T-helper 2 cell treated with Interferon-gamma antibody and Interleukin-4, amounts not matched to agents 5 μg/mL and 100 μg/mL, for 36 hours (primary cell): ENCODE measurements at regions not wholly inside any gene's neighbourhood (a gene's known extent, or its start where the extent isn't known, plus 50 kb on each side); places are given as distances from the start of the nearest gene placed in this dataset.
"Not testable (repeated sequence)": the region's sequence is repeated elsewhere in the genome, so short reads cannot be mapped to it uniquely, and the experiment has no call there.

ENCODE experiments used
- DNase-seq: peaks from one replicate; pipeline ENCODE4 v3.0.0; 2021; ENCODE audit warnings: low spot score
- H3K27ac Mint-ChIP-seq: one replicate; pipeline ENCODE4 v1.8.0; 2021; ENCODE audit warnings: mild to moderate bottlenecking, mixed read lengths
- H3K27me3 Mint-ChIP-seq: one replicate; pipeline ENCODE4 v1.8.0; 2021; ENCODE audit warnings: low read depth, mixed read lengths
- H3K36me3 Mint-ChIP-seq: one replicate; pipeline ENCODE4 v1.8.0; 2021; ENCODE audit warnings: low read depth, mixed read lengths
- H3K4me1 Mint-ChIP-seq: one replicate; pipeline ENCODE4 v1.8.0; 2021; ENCODE audit warnings: low read depth, mixed read lengths
- H3K4me3 Mint-ChIP-seq: one replicate; pipeline ENCODE4 v1.8.0; 2022; ENCODE audit warnings: mild to moderate bottlenecking, moderate library complexity, mixed read lengths
- H3K9me3 Mint-ChIP-seq: one replicate; pipeline ENCODE4 v1.8.0; 2021; ENCODE audit warnings: mixed read lengths

DNA sequence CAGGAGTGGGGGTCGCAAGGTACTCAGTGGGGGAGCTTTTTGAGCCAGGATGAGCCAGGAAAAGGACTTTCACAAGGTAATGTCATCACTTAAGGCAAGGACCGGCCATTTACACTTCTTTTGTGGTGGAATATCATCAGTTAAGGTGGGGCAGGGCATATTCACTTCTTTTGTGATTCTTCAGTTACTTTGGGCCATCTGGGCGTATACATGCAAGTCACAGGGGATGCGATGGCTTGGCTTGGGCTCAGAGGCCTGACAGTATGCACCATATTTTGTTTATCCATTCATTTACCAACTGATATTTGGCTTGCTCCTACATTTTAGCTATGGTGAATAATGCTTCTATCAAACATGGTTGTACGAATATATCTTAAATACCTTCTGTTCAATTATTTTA, 1728.1 kb upstream of the AGA start:
- DNase-seq, H3K27ac Mint-ChIP-seq, H3K4me1 Mint-ChIP-seq, H3K4me3 Mint-ChIP-seq, H3K36me3 Mint-ChIP-seq, H3K27me3 Mint-ChIP-seq: not testable (repeated sequence)
- H3K9me3 Mint-ChIP-seq, result peaks cover 45% of the 10 kb centered on the region

- H3K9me3 Mint-ChIP-seq, result peaks cover 15% of the 10 kb centered on the region
- H3K4me1 Mint-ChIP-seq, result no peaks in the 10 kb centered on the region
- DNase-seq, result no peak
These were observed 1740.5 kb upstream of the AGA start for GRCh38 chr4:179182741-179183140.

GRCh38 chr4:179195887-179196286, 1753.7 kb upstream of the AGA start:
- H3K27me3 Mint-ChIP-seq, result no peaks in the 10 kb centered on the region
- DNase-seq, result no peak
- H3K27ac Mint-ChIP-seq, result no peak overlapping the region
- no peak overlapping the region for H3K4me3 Mint-ChIP-seq
- H3K4me1 Mint-ChIP-seq, result no peaks in the 10 kb centered on the region
- H3K36me3 Mint-ChIP-seq, result no peaks in the 10 kb centered on the region
- H3K9me3 Mint-ChIP-seq, result peaks cover 13% of the 10 kb centered on the region

More at GRCh38 chr4:179182741-179183140, 1740.5 kb upstream of the AGA start:
- H3K27me3 Mint-ChIP-seq, result no peaks in the 10 kb centered on the region
- H3K27ac Mint-ChIP-seq, result no peak overlapping the region
- no peaks in the 10 kb centered on the region for H3K36me3 Mint-ChIP-seq
- H3K4me3 Mint-ChIP-seq, result no peak overlapping the region

GRCh38 chr4:179196511-179196910, 1754.3 kb upstream of the AGA start:
- no peaks in the 10 kb centered on the region for H3K27me3 Mint-ChIP-seq
- H3K27ac Mint-ChIP-seq, result no peak overlapping the region
- H3K9me3 Mint-ChIP-seq, result peaks cover 13% of the 10 kb centered on the region
- H3K4me3 Mint-ChIP-seq, result no peak overlapping the region
- no peaks in the 10 kb centered on the region for H3K4me1 Mint-ChIP-seq
- no peaks in the 10 kb centered on the region for H3K36me3 Mint-ChIP-seq
- no peak for DNase-seq

GRCh38 chr4:179200681-179201080, 1758.4 kb upstream of the AGA start:
- no peaks in the 10 kb centered on the region for H3K36me3 Mint-ChIP-seq
- H3K27me3 Mint-ChIP-seq, result no peaks in the 10 kb centered on the region
- H3K4me3 Mint-ChIP-seq, result no peak overlapping the region
- DNase-seq, result no peak
- no peak overlapping the region for H3K27ac Mint-ChIP-seq
- no peaks in the 10 kb centered on the region for H3K4me1 Mint-ChIP-seq
- H3K9me3 Mint-ChIP-seq, result peaks cover 17% of the 10 kb centered on the region

- Mint-ChIP-seq H3K4me1 (no peaks in the 10 kb centered on the region), H3K4me3 (no peak overlapping the region), H3K27ac (no peak overlapping the region), H3K36me3 (no peaks in the 10 kb centered on the region), H3K9me3 (peaks cover 31% of the 10 kb centered on the region), H3K27me3 (no peaks in the 10 kb centered on the region)
- DNase-seq, result no peak
These were observed 1783.4 kb upstream of the AGA start for GRCh38 chr4:179225594-179225993.

DNA sequence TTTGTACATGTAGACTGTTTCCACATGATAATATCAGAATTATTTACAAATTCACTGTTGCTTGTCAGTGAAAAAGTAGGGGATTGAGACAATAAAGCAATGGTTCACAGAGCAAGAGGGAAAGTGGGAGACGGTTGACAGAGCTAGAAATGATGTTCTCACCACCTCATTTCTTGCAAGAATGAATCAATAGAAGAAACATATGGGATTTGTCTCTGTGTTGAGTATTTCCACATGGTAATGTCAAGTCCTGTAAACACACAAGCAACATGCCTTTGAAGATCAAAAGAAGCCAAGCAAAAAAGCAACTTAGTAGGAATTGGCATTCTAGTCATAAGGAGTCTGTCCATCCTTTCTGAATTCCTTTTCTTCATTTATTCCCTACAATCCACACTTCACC, 1806.6 kb upstream of the AGA start:
- H3K4me3 Mint-ChIP-seq, result no peak overlapping the region
- no peaks in the 10 kb centered on the region for H3K27me3 Mint-ChIP-seq
- no peaks in the 10 kb centered on the region for H3K4me1 Mint-ChIP-seq
- no peak overlapping the region for H3K27ac Mint-ChIP-seq
- H3K36me3 Mint-ChIP-seq, result no peaks in the 10 kb centered on the region
- no peak for DNase-seq
- peaks cover 4% of the 10 kb centered on the region for H3K9me3 Mint-ChIP-seq

- Mint-ChIP-seq H3K9me3 (peaks cover 36% of the 10 kb centered on the region), H3K27ac (no peak overlapping the region), H3K4me1 (no peaks in the 10 kb centered on the region), H3K4me3 (no peak overlapping the region), H3K27me3 (no peaks in the 10 kb centered on the region), H3K36me3 (no peaks in the 10 kb centered on the region)
- DNase-seq, result no peak
These were observed 1826.6 kb upstream of the AGA start for GRCh38 chr4:179268791-179269190.

DNA sequence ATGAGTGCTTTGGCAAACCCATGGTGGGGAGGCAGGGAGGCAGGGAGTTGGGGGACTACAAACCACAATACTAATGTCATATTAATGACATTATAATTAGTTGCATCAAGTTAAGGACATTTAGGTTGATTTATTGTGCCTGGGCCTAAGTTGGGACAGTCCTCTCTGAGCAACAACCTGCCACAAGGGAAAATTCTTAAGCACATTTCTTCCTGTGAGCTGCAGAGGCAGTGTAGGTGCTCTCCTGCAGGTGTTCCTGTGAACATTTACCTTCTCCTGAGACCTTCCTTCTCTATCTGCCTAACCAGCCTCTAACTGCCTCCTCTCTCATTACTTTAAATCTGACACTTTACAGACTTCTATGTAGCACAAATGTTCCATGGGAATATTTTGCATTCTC, 1830.0 kb upstream of the AGA start:
- Mint-ChIP-seq H3K36me3 (no peaks in the 10 kb centered on the region), H3K27me3 (no peaks in the 10 kb centered on the region), H3K9me3 (peaks cover 31% of the 10 kb centered on the region), H3K4me3 (no peak overlapping the region), H3K27ac (no peak overlapping the region), H3K4me1 (no peaks in the 10 kb centered on the region)
- DNase-seq, result no peak

DNA sequence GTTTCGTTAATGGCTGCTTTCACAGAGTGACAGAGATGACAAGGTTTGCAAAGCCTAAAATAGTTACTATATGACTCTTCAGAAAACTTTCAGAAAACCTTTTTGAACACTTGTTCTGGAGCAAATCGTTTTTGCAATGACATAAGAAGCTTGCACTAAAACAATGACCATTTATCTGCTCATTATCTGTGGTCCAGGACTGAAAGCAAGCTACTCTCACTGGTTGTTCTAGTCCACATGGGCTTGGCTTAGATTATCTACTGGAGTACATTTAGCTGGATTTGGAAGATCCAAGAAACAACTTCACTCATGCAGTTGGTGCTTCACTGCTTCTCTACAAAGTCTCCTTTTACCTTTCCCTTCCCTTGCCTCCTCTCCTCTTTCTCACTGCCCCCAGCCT, 1836.4 kb upstream of the AGA start:
- Mint-ChIP-seq H3K27me3 (no peaks in the 10 kb centered on the region), H3K27ac (no peak overlapping the region), H3K36me3 (no peaks in the 10 kb centered on the region), H3K4me3 (no peak overlapping the region), H3K4me1 (no peaks in the 10 kb centered on the region), H3K9me3 (peaks cover 12% of the 10 kb centered on the region)
- no peak for DNase-seq

- H3K4me3 Mint-ChIP-seq, result no peak overlapping the region
- no peaks in the 10 kb centered on the region for H3K36me3 Mint-ChIP-seq
- DNase-seq, result no peak
- H3K9me3 Mint-ChIP-seq, result peaks cover 23% of the 10 kb centered on the region
- no peaks in the 10 kb centered on the region for H3K4me1 Mint-ChIP-seq
- H3K27me3 Mint-ChIP-seq, result no peaks in the 10 kb centered on the region
- no peak overlapping the region for H3K27ac Mint-ChIP-seq
These were observed 1843.5 kb upstream of the AGA start for GRCh38 chr4:179285696-179286095.

DNA sequence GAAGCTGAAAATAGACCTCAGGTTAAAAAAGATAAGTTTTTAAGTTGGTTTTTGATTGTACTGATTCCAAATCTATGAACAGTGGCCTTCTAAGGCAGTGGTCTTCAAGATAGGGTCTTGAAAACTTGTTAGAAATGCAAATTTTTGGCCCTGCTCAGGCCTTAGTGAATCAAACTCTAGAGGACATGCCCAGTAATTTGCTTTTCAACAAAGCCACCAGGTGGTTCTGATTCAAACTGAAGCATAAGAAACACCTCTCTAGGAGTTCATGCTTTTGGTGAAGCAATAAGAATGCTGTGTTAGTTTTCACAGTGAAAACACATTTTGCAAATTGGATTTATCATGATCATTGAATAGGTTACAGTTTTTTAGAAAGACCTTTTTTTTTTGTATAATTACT, 1849.4 kb upstream of the AGA start:
- DNase-seq, result no peak
- H3K27me3 Mint-ChIP-seq, result no peaks in the 10 kb centered on the region
- H3K4me3 Mint-ChIP-seq, result no peak overlapping the region
- H3K27ac Mint-ChIP-seq, result no peak overlapping the region
- no peaks in the 10 kb centered on the region for H3K36me3 Mint-ChIP-seq
- H3K9me3 Mint-ChIP-seq, result peaks cover 22% of the 10 kb centered on the region
- H3K4me1 Mint-ChIP-seq, result no peaks in the 10 kb centered on the region

GRCh38 chr4:179292468-179292867, 1850.2 kb upstream of the AGA start:
- Mint-ChIP-seq H3K27me3 (no peaks in the 10 kb centered on the region), H3K9me3 (peaks cover 22% of the 10 kb centered on the region), H3K27ac (no peak overlapping the region), H3K4me1 (no peaks in the 10 kb centered on the region), H3K4me3 (no peak overlapping the region), H3K36me3 (no peaks in the 10 kb centered on the region)
- no peak for DNase-seq

- H3K36me3 Mint-ChIP-seq, result no peaks in the 10 kb centered on the region
- H3K9me3 Mint-ChIP-seq, result peaks cover 4% of the 10 kb centered on the region
- H3K27ac Mint-ChIP-seq, result no peak overlapping the region
- DNase-seq, result no peak
- H3K4me1 Mint-ChIP-seq, result no peaks in the 10 kb centered on the region
- H3K27me3 Mint-ChIP-seq, result no peaks in the 10 kb centered on the region
- no peak overlapping the region for H3K4me3 Mint-ChIP-seq
These were observed 1865.3 kb upstream of the AGA start for GRCh38 chr4:179307297-179308136.

- H3K4me3 Mint-ChIP-seq, result no peak overlapping the region
- H3K36me3 Mint-ChIP-seq, result no peaks in the 10 kb centered on the region
- peaks cover 11% of the 10 kb centered on the region for H3K9me3 Mint-ChIP-seq
- no peak overlapping the region for H3K27ac Mint-ChIP-seq
- H3K4me1 Mint-ChIP-seq, result no peaks in the 10 kb centered on the region
- no peaks in the 10 kb centered on the region for H3K27me3 Mint-ChIP-seq
- DNase-seq, result no peak
These were observed 1871.6 kb upstream of the AGA start for GRCh38 chr4:179313823-179314222.
